GM23338 (cell line): ENCODE measurements at regions not wholly inside any gene's neighbourhood (a gene's known extent, or its start where the extent isn't known, plus 50 kb on each side); places are given as distances from the start of the nearest gene placed in this dataset.

Source experiments
- ATAC-seq: fragments of 200-7000 bp; cut with Tn5 transposase; 3 replicates; pipeline ENCODE4 v1.9.1; 2020
- DNase-seq: peaks from one replicate; pipeline ENCODE4 v3.0.0-alpha.2; 2015; ENCODE audit warnings: low spot score
- H2AFZ ChIP-seq: fragments of 200-600 bp; sonication (generic); 2 replicates; pipeline ENCODE4 v1.8.0; 2016; ENCODE audit warnings: antibody characterized with exemption, mild to moderate bottlenecking, moderate library complexity
- H3F3A ChIP-seq: fragments of 200-600 bp; sonication (generic); replicated peaks from 2 replicates; pipeline ENCODE4 v1.8.0; 2017; ENCODE audit warnings: antibody characterized with exemption, mixed run types, low read depth
- H3K27ac ChIP-seq: fragments of 200-600 bp; sonication (generic); 2 replicates; pipeline ENCODE4 v1.6.1; 2016; ENCODE audit warnings: low read depth
- H3K27me3 ChIP-seq: fragments of 200-600 bp; sonication (generic); 2 replicates; pipeline ENCODE4 v1.8.0; 2016; ENCODE audit warnings: mild to moderate bottlenecking, mixed run types, moderate library complexity; ENCODE audit not compliant: insufficient read depth
- H3K36me3 ChIP-seq: fragments of 200-600 bp; sonication (generic); 2 replicates; pipeline ENCODE4 v1.8.0; 2016; ENCODE audit warnings: mild to moderate bottlenecking; ENCODE audit not compliant: insufficient read depth
- H3K4me1 ChIP-seq: fragments of 200-600 bp; sonication (generic); 2 replicates; pipeline ENCODE4 v1.8.0; 2016; ENCODE audit warnings: mild to moderate bottlenecking, moderate library complexity; ENCODE audit not compliant: insufficient read depth
- H3K4me2 ChIP-seq: fragments of 200-600 bp; sonication (generic); 2 replicates; pipeline ENCODE4 v1.7.1; 2017; ENCODE audit warnings: mixed run types
- H3K4me3 ChIP-seq: fragments of 200-600 bp; sonication (generic); 2 replicates; pipeline ENCODE4 v1.6.1; 2016; ENCODE audit warnings: mixed run types
- H3K79me2 ChIP-seq: fragments of 200-600 bp; sonication (generic); replicated peaks from 2 replicates; pipeline ENCODE4 v1.8.0; 2017; ENCODE audit warnings: mild to moderate bottlenecking; ENCODE audit not compliant: insufficient read depth
- H3K9me2 ChIP-seq: fragments of 200-600 bp; sonication (generic); 2 replicates; pipeline ENCODE4 v1.8.0; 2017; ENCODE audit not compliant: insufficient read depth
- H4K20me1 ChIP-seq: fragments of 200-600 bp; sonication (generic); replicated peaks from 2 replicates; pipeline ENCODE4 v1.8.0; 2017; ENCODE audit warnings: mild to moderate bottlenecking; ENCODE audit not compliant: insufficient read depth
- H3K27ac Mint-ChIP-seq: 2 replicates; pipeline ENCODE4 v1.8.0; 2020; ENCODE audit warnings: inconsistent platforms, mild to moderate bottlenecking, moderate library complexity, mixed read lengths
- H3K27me3 Mint-ChIP-seq: 3 replicates; pipeline ENCODE4 v1.8.0; 2022; ENCODE audit warnings: low read depth, mild to moderate bottlenecking, moderate library complexity, mixed read lengths, inconsistent platforms; ENCODE audit not compliant: insufficient read depth, poor library complexity
- H3K36me3 Mint-ChIP-seq: 3 replicates; pipeline ENCODE4 v1.8.0; 2021; ENCODE audit warnings: low read depth, mild to moderate bottlenecking, inconsistent platforms, moderate library complexity, mixed read lengths
- H3K4me1 Mint-ChIP-seq: 3 replicates; pipeline ENCODE4 v1.8.0; 2020; ENCODE audit warnings: mild to moderate bottlenecking, inconsistent platforms, mixed read lengths
- H3K4me3 Mint-ChIP-seq: 3 replicates; pipeline ENCODE4 v1.8.0; 2021; ENCODE audit warnings: moderate library complexity, mild to moderate bottlenecking, inconsistent platforms, mixed read lengths
- H3K9me3 Mint-ChIP-seq: 3 replicates; pipeline ENCODE4 v1.8.0; 2020; ENCODE audit warnings: moderate library complexity, mild to moderate bottlenecking, inconsistent platforms, mixed read lengths
- CREB1 ChIP-seq: fragments of 250-450 bp; sonication (Bioruptor Pico); IDR thresholded peaks from 2 replicates; pipeline ENCODE4 v1.5.0; 2020; ENCODE audit warnings: low read depth, mild to moderate bottlenecking, moderate library complexity
- CTCF ChIP-seq, 2 experiments: fragments of 200-600 bp in 1 of 2; sonication (generic) in 1 of 2; conservative IDR thresholded peaks; 2 replicates each; pipeline versions ENCODE4 v1.5.1 to v1.6.1; 2016 to 2017; ENCODE audit warnings: antibody characterized with exemption in 2 of 2, low read depth in 2 of 2, mild to moderate bottlenecking in 2 of 2, moderate library complexity in 1 of 2
- ETS1 ChIP-seq: IDR thresholded peaks from 2 replicates; pipeline ENCODE4 v1.6.1; 2016; ENCODE audit warnings: antibody characterized with exemption
- EZH2 ChIP-seq: fragments of 200-600 bp; sonication (generic); IDR thresholded peaks from one replicate; pipeline ENCODE4 v1.8.0; 2017; ENCODE audit warnings: antibody characterized with exemption, mild to moderate bottlenecking, low read depth; ENCODE audit not compliant: unreplicated experiment
- EZH2phosphoT487 ChIP-seq: fragments of 200-600 bp; sonication (generic); IDR thresholded peaks from one replicate; pipeline ENCODE4 v1.8.1; 2018; ENCODE audit warnings: antibody characterized with exemption; ENCODE audit not compliant: unreplicated experiment
- JUNB ChIP-seq: IDR thresholded peaks from one replicate; pipeline ENCODE4 v1.6.1; 2016; ENCODE audit warnings: antibody characterized with exemption; ENCODE audit not compliant: unreplicated experiment
- NANOG ChIP-seq: IDR thresholded peaks from 2 replicates; pipeline ENCODE4 v1.6.1; 2016; ENCODE audit warnings: antibody characterized with exemption, borderline replicate concordance
- POLR2AphosphoS5 ChIP-seq: IDR thresholded peaks from 2 replicates; pipeline ENCODE4 v1.6.1; 2016; ENCODE audit warnings: antibody characterized with exemption, low read depth
- REST ChIP-seq: IDR thresholded peaks from one replicate; pipeline ENCODE4 v1.6.1; 2018; ENCODE audit warnings: antibody characterized with exemption; ENCODE audit not compliant: unreplicated experiment
- STAT1 ChIP-seq: IDR thresholded peaks from one replicate; pipeline ENCODE4 v1.6.1; 2016; ENCODE audit warnings: antibody characterized with exemption; ENCODE audit not compliant: unreplicated experiment
- ZNF114 ChIP-seq: fragments of 250-450 bp; sonication (Bioruptor Pico); IDR thresholded peaks from 2 replicates; pipeline ENCODE4 v1.5.0; 2020; ENCODE audit warnings: mild to moderate bottlenecking, moderate library complexity
- ZNF331 ChIP-seq: fragments of 250-450 bp; sonication (Bioruptor Pico); IDR thresholded peaks from 2 replicates; pipeline ENCODE4 v1.5.0; 2020; ENCODE audit warnings: low read depth, mild to moderate bottlenecking, moderate library complexity
- ZNF462 ChIP-seq: fragments of 250-450 bp; sonication (Bioruptor Pico); IDR thresholded peaks from 2 replicates; pipeline ENCODE4 v1.5.0; 2020; ENCODE audit warnings: mild to moderate bottlenecking, moderate library complexity

- no peaks in the 10 kb centered on the region for H4K20me1 ChIP-seq
- H3K4me1 Mint-ChIP-seq: no peaks in the 10 kb centered on the region
- H3K4me1 ChIP-seq: no peaks in the 10 kb centered on the region
- H3K27me3 Mint-ChIP-seq: peaks cover 8% of the 10 kb centered on the region
- no peaks in the 10 kb centered on the region; the same call in 2 of the 3 replicates for H3K36me3 Mint-ChIP-seq
- no peak overlapping the region for H3K27ac Mint-ChIP-seq
- H3F3A ChIP-seq: no peaks in the 10 kb centered on the region
- DNase-seq: no peak
- H3K9me2 ChIP-seq: 0 out of 2 replicates have a peak, but pooled peaks cover 8% of the 10 kb centered on the region
- H3K4me3 Mint-ChIP-seq: no peak overlapping the region
- H3K27ac ChIP-seq: no peak overlapping the region
- H3K4me2 ChIP-seq: no peak overlapping the region
- no peak for ATAC-seq
- H2AFZ ChIP-seq: no peak overlapping the region
- no peaks in the 10 kb centered on the region for H3K79me2 ChIP-seq
- H3K36me3 ChIP-seq: no peaks in the 10 kb centered on the region
- no peak overlapping the region for H3K4me3 ChIP-seq
- H3K9me3 Mint-ChIP-seq: no peaks in the 10 kb centered on the region
- no peak for TF ChIP-seq REST
- TF ChIP-seq ZNF114 (CRISPR knock-in tag): no peak
- no peak for TF ChIP-seq ZNF462 (CRISPR knock-in tag)
- no peak for TF ChIP-seq POLR2AphosphoS5
- TF ChIP-seq CREB1 (CRISPR knock-in tag): no peak
- no peak for TF ChIP-seq JUNB
- no peak for TF ChIP-seq ETS1
- no peak for TF ChIP-seq EZH2phosphoT487
- TF ChIP-seq CTCF (conservative IDR thresholded peaks at IDR 0.05; ENCODE audit: low read depth in 2 of 2): no peak
- TF ChIP-seq STAT1: no peak
- TF ChIP-seq EZH2: no peak
- no peak for TF ChIP-seq NANOG
- TF ChIP-seq ZNF331 (CRISPR knock-in tag): no peak
- no peaks in the 10 kb centered on the region for H3K27me3 ChIP-seq
These were observed 241.3 kb upstream of the MYO3A start for GRCh38 chr10:25692761-25693160.
